NCI-H1105 treated with DMSO at 0.1 percent for 48 hours (cell line): ENCODE measurements at regions not wholly inside any gene's neighbourhood (a gene's known extent, or its start where the extent isn't known, plus 50 kb on each side); places are given as distances from the start of the nearest gene placed in this dataset.
A peak's percentile ranks its signal among the peaks of the same experiment; 100 is the strongest.

Experiments used
- DNase-seq: peaks from one replicate; lab custom pipeline; 2025; lab: John Stamatoyannopoulos, UW

DNA sequence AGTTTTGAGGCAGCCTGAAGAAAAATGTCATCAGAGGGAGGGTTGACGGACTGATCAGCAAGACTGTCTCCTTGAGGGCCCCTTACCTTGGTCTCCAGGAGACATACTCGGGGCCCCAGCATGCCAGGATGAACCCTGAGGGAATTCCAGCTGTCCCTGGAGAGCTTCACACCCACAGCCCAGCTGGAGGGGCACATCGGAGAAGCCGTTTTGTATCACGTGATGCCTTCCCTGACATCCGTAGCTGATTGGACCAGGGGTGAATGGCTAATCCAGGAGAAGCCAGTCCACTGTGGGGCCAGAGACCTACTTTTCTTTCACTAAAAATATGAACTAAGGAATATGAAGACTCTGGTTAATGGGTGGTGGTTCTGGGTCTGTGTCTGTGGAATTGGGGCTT is 86.0 kb upstream of the TP53I11 start:
- no peak for DNase-seq

DNA sequence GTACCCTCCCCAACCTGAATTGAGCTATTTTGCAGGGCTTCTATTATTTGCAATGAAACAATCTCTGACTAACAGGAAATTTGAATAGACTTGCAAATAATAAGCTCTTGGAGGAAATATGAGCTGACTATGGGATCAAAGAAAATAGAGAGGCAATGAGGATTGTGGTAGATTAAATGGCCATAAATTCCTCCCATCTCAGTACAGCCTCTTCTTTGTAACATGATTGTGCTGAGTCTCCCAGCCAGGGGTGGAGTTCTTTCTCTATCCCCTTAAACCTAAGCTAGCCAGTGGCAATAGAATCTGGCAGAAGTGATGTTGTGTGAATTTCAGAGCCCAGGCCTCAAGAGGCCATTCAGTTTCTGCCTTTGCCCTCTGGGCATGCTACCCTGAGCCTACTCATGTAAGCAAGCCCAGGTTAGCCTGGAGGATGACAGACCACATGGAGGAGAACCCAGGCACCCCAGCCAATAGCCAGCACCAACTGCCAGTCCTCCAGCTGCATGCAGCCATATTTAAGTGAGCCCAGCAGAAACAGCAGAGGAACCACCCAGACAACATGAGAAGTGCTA is 86.8 kb upstream of the TP53I11 start:
- DNase-seq = no peak

DNA sequence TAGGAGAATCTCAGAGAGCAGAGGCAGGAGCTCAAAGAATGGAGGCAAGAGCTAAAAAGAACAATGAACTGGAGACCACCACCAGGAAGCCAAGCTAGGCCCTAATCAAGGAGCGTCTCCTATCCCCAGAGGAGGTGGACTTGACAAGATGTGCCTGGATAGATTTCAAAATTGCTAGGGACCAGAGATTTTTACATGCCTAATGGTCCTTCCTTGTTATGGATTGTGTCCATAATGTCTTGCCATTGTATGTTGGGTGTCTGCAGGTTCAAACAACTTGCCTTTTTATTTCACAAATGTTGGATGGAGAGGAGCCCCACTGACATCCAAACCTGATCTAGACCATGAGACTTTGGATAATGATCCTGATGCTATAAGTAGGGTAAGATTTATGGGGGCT is 88.2 kb upstream of the TP53I11 start:
- DNase-seq = no peak

DNA sequence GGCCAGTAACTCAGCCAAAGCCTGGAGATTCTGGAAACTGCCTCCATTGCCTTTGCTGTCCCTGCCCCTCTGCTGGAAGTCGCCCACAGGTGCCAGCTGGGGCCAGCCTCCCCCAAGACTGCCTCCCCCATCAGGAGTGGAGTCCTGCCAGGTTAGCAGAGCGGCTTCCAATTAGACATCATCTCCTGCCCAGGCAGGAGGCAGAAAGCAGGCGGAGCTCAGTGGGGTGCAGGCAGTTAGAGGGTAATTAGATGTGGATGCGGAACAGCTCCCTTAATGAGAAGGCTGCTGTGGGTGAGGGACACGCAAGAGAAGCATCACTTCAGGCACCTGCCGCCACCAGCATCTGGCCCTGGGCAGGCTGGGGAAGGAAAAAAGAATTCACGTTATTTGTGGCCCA is 90.9 kb upstream of the TP53I11 start:
- peak; percentile 90 for DNase-seq

DNA sequence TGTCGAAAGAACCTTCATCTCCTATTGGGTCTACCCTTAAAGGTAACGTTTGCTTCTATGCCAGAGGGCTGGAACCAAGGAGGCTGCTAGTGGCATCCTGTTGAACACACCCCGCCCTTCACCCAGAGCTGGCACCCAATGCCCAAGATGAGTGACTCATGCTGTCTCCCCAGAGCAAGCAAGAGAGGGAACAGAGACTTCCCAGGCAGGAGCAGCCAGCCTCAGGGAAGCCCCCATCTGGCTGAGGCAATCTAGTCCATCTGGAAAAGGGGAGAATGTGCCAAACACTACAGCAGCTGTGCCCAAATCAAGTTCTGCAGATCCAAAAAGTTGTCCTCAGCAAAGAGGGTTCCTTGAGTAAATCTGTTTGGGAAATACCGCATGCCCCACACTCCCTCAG is 91.9 kb upstream of the TP53I11 start:
- no peak for DNase-seq

DNA sequence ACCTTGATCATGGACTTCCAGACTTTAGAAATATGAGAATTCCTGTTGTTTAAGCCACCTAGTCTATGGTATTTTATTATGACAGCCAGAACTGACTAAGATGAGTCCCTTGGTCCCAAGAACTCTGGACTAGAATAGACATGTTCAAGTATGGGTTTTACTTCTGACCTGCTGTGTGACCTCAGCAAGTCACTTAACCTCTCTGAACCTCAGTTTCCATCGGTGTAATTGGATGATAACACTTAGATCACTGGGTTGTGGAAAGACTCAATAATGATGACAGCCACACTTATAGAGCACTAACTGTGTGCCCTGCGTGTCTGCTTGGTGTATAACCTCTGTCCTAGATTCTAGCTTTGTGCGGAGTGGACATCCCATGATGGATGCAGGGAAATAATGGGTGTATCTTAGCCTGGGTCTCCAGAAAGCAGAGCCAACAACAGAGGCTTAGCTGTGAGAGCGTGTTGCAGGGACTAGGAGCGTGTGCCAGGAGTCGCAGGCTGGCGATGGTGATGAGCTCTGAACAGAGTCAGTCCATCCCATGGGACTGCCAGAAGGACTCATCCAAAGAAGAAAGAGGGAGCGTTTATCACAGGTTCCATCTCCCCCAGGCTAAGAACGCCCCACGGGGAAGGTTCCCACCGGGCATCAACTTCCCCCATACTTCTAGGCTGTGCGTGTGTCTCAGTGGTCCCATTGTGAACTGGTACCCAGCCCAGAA is 93.2 kb upstream of the TP53I11 start:
- no peak for DNase-seq

DNA sequence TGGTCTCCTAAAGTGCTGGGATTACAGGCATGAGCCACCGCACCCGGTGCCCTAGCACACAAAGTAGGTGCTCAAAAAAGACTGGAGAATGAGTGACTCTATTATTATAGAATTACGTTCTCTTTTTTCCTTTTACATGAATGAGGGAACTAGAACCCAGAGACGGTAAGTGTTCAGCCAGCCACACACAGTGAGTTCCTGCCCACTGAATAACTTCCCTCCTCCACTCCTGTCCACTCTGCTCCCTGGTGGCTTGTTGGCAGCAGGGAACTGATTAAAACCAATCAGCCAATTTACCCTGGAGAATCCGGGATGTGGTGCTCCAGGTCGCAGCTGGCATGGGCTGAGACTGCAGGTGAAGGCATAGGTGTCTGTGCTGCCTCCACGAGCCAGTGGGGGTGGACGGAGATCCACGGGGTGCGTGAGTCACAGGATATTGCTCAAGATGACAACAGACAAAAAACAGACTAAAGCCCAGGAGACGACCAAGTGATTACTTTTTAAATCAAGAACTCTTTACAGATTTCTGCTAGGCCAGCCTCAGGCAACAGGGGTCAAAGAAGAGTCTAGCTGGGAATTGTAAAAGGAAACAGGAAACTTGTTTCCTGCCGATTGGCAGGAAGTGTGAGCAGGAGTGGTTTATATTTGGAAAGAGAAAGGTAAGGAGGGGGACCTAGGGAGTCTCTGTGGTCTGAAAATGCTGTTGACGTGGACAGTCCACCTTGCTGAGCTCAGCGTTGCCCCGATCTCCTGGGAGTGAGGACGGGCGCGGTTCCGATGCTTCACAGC is 95.2 kb upstream of the TP53I11 start:
- no peak for DNase-seq

DNA sequence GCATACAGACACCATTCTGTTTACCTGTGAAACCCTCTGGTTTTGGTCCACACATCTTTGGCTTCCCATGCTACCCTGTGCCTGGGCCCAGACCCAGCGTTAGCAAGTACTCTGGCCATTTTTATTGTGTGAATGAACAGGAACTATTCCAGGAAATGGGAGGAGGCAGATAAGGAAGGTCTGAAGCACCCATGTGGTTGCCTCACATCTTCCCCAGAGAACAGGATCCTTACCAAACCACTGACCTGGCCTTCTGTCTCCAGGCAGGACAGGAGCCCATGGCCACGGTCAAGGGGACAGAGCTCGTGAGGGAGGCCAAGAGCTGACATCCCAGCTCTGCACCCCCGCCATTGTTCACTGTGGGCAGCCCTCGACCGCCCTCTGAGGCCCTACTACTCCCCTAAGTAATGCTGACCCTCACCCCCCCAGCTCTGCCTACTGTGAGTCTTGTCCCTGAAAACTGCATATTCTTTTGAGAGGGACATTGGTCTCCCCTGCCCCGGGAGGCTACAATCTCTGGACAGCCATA is 97.7 kb upstream of the TP53I11 start:
- no peak for DNase-seq

DNA sequence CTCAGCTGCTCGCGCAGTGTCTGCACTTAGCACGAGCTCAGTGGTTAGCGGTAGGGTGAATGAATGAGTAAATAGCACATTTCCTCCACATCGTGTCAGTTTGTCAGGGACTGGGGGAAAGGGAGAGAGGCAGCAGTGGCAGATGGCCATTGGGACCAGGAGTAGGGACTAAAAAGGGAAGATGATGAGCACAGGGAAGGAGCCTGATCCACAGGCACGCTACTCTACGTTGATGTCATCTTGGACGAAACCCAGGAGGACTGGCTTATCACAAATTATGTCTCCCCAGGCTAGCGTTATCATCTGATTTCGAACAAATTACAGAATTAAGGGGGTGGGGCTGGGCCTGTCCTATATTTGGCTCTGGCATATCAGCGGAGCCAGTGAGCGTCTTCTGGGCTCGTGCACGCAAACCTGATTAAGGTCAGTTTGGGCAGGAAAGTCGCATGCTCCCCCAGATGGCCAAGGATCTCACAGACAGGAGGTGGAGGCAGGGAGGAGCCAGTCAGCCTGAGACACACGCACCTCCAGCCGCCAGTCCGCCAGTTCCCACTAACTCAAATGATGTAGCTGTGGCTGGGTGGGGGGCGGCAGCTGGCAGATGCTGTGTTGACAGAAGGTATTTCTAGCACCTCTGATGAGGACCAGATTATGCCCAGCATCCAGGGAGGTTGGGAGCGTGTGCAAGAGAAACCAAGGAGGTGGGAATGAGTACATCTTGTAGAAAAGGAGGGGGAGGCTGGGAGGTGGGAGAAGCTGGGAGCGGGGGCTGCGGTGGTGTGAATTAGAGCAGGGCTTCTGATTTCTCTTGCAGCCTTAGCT is 97.4 kb upstream of the PRDM11 start:
- DNase-seq = no peak

DNA sequence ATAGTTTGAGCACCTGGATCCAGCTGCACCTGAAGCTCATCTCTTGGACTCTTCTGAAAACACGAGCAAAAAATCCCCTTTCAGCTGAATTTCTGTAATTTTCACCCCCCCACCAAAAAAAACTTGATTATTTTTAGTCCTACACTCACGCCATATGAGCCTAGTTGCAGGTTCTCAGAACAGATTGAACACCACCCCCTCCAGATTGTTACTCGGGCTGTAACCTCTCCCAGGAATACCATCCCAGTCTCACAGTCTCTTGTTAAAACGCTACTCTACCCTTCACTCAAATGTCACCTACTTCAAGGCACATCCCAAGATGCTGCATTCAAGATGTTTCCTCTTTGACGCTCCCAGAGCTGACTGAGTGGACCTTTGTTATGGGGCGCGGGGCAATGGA is 96.3 kb upstream of the PRDM11 start:
- no peak for DNase-seq

DNA sequence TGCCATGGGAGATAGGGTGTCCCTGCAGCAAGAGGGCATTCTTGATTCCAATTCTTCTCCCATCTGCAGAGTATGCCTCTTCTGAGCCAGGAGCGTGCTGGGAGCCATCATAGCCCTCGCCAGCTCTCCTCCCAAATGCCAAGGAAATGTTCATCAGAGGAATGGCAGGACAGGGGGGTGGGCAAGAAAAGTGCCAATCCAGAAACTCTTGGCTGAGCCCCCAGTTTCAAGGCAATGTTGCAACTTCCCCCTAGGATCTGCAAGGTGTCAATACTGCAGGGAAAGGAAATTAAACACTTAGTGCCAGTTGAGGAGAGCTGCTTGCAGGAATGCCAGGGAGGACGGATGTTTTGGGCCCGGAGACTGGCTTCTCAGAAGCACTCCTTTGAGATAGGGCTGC is 94.8 kb upstream of the PRDM11 start:
- DNase-seq = no peak

DNA sequence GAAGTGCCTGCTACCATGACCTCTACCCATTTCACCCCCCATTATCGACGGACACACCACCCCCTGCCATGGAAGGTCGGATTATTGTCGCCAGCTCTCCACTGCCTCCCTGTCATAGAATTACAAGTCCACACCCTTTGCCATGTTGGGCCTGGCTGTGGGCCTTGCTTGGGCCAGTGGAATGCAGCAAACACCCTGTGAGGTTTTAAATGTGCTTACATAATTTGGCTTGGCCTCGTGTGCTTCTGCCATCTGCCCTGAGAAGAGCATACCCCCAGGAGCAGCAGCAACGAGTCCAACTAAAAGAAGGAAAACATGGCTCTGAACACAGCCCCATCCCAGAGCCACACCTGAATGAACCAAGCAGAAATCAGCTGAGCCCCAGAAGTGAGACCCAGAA is 94.1 kb upstream of the PRDM11 start:
- no peak for DNase-seq

DNA sequence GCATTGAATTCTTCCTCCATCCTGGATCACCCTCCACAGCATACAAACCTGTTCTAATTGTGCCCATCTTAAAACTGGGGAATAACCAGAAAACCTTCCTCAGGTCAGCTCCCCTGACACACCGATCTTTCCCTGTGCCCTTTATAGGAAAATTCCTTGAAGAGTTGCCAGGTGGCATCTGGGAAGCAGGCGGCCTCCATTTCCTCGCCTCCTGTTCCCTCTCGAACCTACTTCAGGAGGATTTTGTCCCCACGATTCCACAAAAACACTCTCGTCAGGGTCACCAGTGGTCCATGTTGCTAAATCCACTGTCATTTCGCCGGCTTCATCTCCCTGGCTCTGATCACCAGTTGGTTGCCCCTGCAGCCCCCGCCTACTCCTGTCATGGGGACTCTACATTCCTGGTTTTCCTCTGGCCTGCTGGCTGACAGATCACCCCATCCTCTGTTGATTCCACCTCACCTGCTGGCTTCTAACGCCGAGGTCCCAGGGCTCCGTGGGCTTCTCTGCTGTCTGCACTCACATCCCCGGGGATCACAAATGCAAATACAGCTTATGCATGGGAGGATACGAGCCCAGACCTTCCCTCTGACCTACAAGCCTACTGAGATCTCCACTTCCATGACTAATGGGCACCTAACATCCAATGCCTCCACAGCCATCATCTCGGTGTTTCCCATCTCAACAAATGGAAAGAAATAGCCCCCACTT is 92.5 kb upstream of the PRDM11 start:
- no peak for DNase-seq

DNA sequence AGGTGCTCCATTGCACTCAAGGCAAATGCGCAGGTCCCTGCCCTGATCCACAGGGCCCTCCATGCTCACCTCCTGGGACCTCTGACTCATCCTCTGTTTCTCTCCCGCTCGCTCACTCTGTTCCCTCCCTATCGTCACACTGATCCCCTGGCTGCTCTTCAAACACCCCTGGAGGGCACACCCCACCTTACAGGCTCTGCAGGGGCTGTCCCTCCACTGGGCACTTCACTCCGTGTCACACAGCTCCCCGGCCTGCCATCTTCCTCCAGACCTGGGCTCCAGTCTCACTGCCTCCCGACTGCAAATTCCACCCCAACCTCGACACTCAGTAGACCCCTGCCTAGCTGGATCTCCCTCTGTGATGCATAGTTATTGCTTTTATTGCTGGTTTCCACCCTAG is 91.5 kb upstream of the PRDM11 start:
- no peak for DNase-seq

DNA sequence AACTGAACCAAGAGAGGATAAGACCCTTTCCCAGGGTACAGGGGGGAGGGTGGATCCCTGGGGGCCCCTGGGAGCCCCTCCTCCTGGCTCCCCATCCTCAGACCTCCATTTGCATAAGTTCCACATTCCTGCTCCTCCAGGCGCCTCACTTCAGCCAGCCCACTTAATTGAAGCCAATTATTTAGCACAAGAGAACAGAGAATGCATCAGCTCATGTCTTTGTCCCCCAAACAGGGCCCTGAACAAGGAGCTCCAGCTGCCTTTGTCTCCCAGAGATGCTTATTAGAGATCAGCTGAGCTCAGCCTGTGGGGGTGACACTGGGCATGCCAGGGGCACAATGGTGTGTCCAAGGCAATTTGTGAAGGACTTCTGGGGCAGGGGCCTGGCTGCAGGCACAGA is 89.9 kb upstream of the PRDM11 start:
- no peak for DNase-seq

DNA sequence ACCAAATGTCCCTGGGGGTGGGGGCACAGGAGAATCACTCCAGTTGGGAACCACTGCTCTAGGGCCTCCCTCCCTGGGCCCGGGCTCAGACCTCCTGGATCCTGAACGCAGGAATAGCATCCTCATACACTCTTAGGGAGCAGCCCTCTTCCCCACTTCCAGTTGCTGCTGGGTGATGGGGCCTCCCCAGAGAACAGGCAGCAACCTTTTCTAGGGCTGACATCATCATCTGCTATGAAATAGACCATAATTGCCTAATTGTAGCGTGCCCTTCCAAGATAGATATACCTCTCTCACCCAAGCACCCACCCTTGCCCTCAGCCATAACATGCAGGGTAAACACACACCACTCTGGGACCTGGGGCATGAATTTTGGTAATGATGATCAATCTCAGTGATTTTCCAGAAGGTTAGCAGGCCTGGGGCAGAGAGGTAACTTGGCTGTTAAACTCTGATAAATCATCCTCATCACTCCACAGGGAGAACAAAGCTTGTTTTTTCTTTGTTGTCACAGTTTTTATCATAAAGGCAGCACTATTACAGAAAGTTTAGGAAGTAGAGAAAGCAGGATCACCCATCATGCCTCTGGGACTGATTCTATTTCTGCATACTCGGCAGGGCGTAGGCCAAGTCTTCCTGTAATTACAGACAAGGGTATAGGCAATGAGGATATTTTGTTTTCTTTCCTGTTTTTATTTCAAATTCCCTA is 88.3 kb upstream of the PRDM11 start:
- no peak for DNase-seq

DNA sequence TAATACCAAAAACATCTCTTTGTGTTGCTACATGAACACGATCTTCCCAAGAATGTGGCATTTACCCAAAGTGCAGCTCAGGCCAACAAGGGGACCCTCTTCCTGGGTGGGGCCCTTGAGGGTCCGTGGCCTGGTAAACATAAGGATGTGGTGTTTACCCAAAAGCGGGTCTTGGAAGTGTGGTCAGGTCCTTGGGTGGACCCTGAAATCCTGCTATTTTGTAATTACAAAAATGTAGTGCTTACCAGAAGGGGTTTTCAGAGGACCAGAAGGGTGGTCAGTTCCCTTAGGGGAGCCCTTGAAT is 87.8 kb upstream of the PRDM11 start:
- DNase-seq = no peak

DNA sequence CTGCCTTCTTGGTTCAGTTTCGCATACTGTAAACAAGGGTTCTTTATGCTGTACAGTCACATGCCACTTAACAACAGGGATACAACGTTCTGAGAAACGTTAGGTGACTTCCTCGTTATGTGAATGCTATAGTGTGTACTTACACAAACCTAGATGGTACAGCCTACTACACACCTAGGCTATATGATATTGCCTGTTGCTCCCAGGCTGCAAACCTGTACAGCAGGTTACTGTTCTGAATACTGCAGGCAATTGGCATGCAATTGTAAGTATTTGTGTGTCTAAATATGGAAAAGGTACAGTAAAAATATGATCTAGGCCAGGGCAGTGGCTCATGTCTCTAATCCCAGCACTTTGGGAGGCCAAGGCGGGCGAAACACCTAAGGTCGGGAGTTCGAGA is 85.7 kb upstream of the PRDM11 start:
- DNase-seq = no peak

DNA sequence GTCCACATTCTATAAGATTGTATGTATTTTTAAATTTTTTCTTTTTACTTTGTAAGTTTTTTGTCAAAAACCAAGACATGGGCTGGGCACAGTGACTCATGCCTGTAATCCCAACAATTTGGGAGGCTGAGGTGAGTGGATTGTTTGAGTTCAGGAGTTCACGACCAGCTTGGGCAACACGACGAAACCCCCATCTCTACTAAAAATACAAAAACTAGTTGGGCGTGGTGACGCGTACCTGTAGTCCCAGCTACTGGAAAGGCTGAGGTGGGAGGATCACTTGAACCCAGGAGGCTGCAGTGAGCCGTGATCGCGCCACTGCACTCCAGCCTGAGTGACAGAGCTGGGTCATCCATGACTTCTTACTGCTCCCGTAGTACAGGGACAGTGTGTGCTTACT is 84.8 kb upstream of the PRDM11 start:
- DNase-seq = no peak

DNA sequence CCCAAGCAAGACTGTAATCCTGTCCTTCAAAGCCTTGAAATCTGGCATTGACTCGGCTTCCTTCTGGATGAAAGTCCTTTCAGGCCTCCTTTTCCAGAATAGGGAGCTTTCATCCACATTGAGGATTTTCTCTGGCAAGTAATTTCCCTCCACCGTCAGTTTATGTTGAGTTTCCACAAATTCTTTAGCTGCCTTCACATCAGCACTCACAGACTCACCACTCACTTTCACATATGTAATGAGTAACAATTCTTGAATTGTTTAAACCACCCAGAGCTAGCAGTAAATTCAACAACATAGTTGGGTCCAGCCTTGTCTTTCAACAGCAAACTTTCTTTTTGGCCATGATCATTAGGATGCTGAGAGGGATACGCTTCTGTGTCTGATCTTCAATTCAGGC is 84.3 kb upstream of the PRDM11 start:
- DNase-seq = no peak

DNA sequence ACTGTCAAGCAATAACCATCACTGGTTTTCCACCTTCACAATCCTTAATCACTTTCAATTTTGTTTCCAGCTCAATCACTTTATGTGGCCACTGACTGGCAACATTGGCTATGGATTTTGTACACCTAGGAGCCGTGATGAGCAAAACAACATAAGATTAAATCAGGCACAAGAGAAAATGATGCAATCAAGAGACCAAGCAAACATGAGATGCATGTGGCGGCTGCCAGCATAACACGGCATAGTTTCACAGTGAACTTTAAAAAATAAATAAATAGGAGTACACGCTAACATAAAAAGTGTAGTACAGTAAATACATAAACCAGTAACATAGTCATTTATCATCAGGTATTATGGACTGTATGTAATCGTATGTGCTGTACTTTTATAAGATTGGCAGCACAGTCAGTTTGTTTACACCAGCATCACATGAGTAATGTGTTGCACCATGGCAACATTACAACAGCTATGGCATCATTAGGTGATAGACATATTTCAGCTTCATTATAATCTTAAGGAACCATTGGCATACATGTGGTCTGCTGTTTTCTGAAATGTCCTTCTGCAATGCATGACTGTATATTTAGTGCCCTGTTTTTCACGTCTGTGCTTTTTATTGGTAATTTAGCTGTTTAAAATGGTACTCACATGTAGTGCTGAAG is 83.3 kb upstream of the PRDM11 start:
- no peak for DNase-seq
